ENCODE measurements at regions not wholly inside any gene's neighbourhood (a gene's known extent, or its start where the extent isn't known, plus 50 kb on each side); places are given as distances from the start of the nearest gene placed in this dataset.

GRCh38 chrX:109312757-109313156 lies 169.1 kb downstream of the GUCY2F start:
- Mint-ChIP-seq H3K27ac (no peak overlapping the region), H3K4me1 (no peaks in the 10 kb centered on the region), H3K27me3 (no peaks in the 10 kb centered on the region), H3K36me3 (no peaks in the 10 kb centered on the region), H3K9me3 (peaks cover 0 to 5% (median 0%) of the 10 kb centered on the region in 9 donors), H3K4me3 (no peak overlapping the region)
- ATAC-seq (no peak), DNase-seq (no peak)
- POLR2A ChIA-PET = no interaction called here

GRCh38 chrX:109310031-109310430 lies 171.9 kb downstream of the GUCY2F start:
- H3K27me3 Mint-ChIP-seq = no peaks in the 10 kb centered on the region
- ATAC-seq (no peak), DNase-seq (no peak)
- no peaks in the 10 kb centered on the region for H3K4me1 Mint-ChIP-seq
- no peak overlapping the region for H3K4me3 Mint-ChIP-seq
- no peaks in the 10 kb centered on the region for H3K9me3 Mint-ChIP-seq
- no peaks in the 10 kb centered on the region for H3K36me3 Mint-ChIP-seq
- no peak overlapping the region for H3K27ac Mint-ChIP-seq
- POLR2A ChIA-PET = no interaction called here

- peaks cover 0 to 3% (median 0%) of the 10 kb centered on the region in 9 donors for H3K9me3 Mint-ChIP-seq
- H3K4me1 Mint-ChIP-seq = no peaks in the 10 kb centered on the region
- ATAC-seq (no peak), DNase-seq (no peak)
- no peaks in the 10 kb centered on the region for H3K27me3 Mint-ChIP-seq
- H3K36me3 Mint-ChIP-seq = no peaks in the 10 kb centered on the region
- POLR2A ChIA-PET = no interaction called here
- H3K27ac Mint-ChIP-seq = no peak overlapping the region
- no peak overlapping the region for H3K4me3 Mint-ChIP-seq
Measured at GRCh38 chrX:109301177-109301576, 180.7 kb downstream of the GUCY2F start.

GRCh38 chrX:109300415-109300814 lies 181.5 kb downstream of the GUCY2F start:
- Mint-ChIP-seq H3K36me3 (no peaks in the 10 kb centered on the region), H3K27ac (no peak overlapping the region)
- POLR2A ChIA-PET = no interaction called here

GRCh38 chrX:109299091-109299490 lies 182.8 kb downstream of the GUCY2F start:
- Mint-ChIP-seq H3K4me3 (no peak overlapping the region), H3K27ac (no peak overlapping the region), H3K36me3 (no peaks in the 10 kb centered on the region), H3K9me3 (peaks cover 0 to 2% (median 0%) of the 10 kb centered on the region in 9 donors), H3K27me3 (no peaks in the 10 kb centered on the region), H3K4me1 (no peaks in the 10 kb centered on the region)
- POLR2A ChIA-PET = no interaction called here
- ATAC-seq (no peak), DNase-seq (no peak)

More at GRCh38 chrX:109300415-109300814, 181.5 kb downstream of the GUCY2F start:
- ATAC-seq (no peak), DNase-seq (no peak)
- Mint-ChIP-seq H3K27me3 (no peaks in the 10 kb centered on the region), H3K9me3 (peaks cover 0 to 3% (median 0%) of the 10 kb centered on the region in 9 donors), H3K4me1 (no peaks in the 10 kb centered on the region), H3K4me3 (no peak overlapping the region)

- POLR2A ChIA-PET = no interaction called here
- peaks cover 0 to 2% (median 0%) of the 10 kb centered on the region in 9 donors for H3K9me3 Mint-ChIP-seq
- ATAC-seq (no peak), DNase-seq (no peak)
- H3K27me3 Mint-ChIP-seq = no peaks in the 10 kb centered on the region
- no peaks in the 10 kb centered on the region for H3K36me3 Mint-ChIP-seq
- H3K4me1 Mint-ChIP-seq = no peaks in the 10 kb centered on the region
- no peak overlapping the region for H3K27ac Mint-ChIP-seq
- no peak overlapping the region for H3K4me3 Mint-ChIP-seq
Measured at GRCh38 chrX:109294097-109294814, 187.6 kb downstream of the GUCY2F start.

- peaks cover 0 to 3% (median 0%) of the 10 kb centered on the region in 9 donors for H3K9me3 Mint-ChIP-seq
- no peak overlapping the region for H3K27ac Mint-ChIP-seq
- H3K4me3 Mint-ChIP-seq = no peak overlapping the region
- H3K27me3 Mint-ChIP-seq = peaks cover 0 to 1% (median 0%) of the 10 kb centered on the region in 5 donors
- ATAC-seq (no peak), DNase-seq (no peak)
- POLR2A ChIA-PET = no interaction called here
- no peaks in the 10 kb centered on the region for H3K4me1 Mint-ChIP-seq
- H3K36me3 Mint-ChIP-seq = no peaks in the 10 kb centered on the region
Measured at GRCh38 chrX:109283870-109284269, 198.0 kb downstream of the GUCY2F start.

- Mint-ChIP-seq H3K36me3 (no peaks in the 10 kb centered on the region), H3K4me1 (no peaks in the 10 kb centered on the region), H3K27me3 (peaks cover 0 to 1% (median 0%) of the 10 kb centered on the region in 5 donors), H3K27ac (no peak overlapping the region), H3K9me3 (peaks cover 0 to 4% (median 0%) of the 10 kb centered on the region in 9 donors), H3K4me3 (no peak overlapping the region)
- no peak for ATAC-seq
- DNase-seq = no peak
- POLR2A ChIA-PET = no interaction called here
Measured at GRCh38 chrX:109281483-109282275, 200.2 kb downstream of the GUCY2F start.

GRCh38 chrX:109274806-109275205 lies 207.1 kb downstream of the GUCY2F start:
- Mint-ChIP-seq H3K27ac (no peak overlapping the region), H3K4me1 (no peaks in the 10 kb centered on the region), H3K36me3 (no peaks in the 10 kb centered on the region), H3K9me3 (peaks cover 0 to 6% (median 0%) of the 10 kb centered on the region in 9 donors), H3K4me3 (no peak overlapping the region), H3K27me3 (no peaks in the 10 kb centered on the region)
- DNase-seq = no peak
- ATAC-seq = no peak
- POLR2A ChIA-PET = no interaction called here

GRCh38 chrX:109270580-109271484 lies 211.1 kb downstream of the GUCY2F start:
- peaks cover 0 to 8% (median 0%) of the 10 kb centered on the region in 9 donors for H3K9me3 Mint-ChIP-seq
- POLR2A ChIA-PET = no interaction called here
- no peak for DNase-seq

GRCh38 chrX:109268340-109268739 lies 213.5 kb downstream of the GUCY2F start:
- H3K27ac Mint-ChIP-seq = no peak overlapping the region
- POLR2A ChIA-PET = no interaction called here
- H3K4me1 Mint-ChIP-seq = no peaks in the 10 kb centered on the region
- no peaks in the 10 kb centered on the region for H3K36me3 Mint-ChIP-seq
- H3K27me3 Mint-ChIP-seq = no peaks in the 10 kb centered on the region
- ATAC-seq = no peak
- no peak overlapping the region for H3K4me3 Mint-ChIP-seq
- DNase-seq = no peak
- H3K9me3 Mint-ChIP-seq = peaks cover 0 to 9% (median 4%) of the 10 kb centered on the region in 9 donors

More at GRCh38 chrX:109270580-109271484, 211.1 kb downstream of the GUCY2F start:
- H3K27me3 Mint-ChIP-seq = no peaks in the 10 kb centered on the region
- H3K27ac Mint-ChIP-seq = no peak overlapping the region
- no peaks in the 10 kb centered on the region for H3K36me3 Mint-ChIP-seq
- H3K4me1 Mint-ChIP-seq = no peaks in the 10 kb centered on the region
- ATAC-seq = no peak
- no peak overlapping the region for H3K4me3 Mint-ChIP-seq

- POLR2A ChIA-PET = no interaction called here
- H3K4me1 Mint-ChIP-seq = no peaks in the 10 kb centered on the region
- H3K4me3 Mint-ChIP-seq = no peak overlapping the region
- no peaks in the 10 kb centered on the region for H3K36me3 Mint-ChIP-seq
- no peak for ATAC-seq
- H3K9me3 Mint-ChIP-seq = peaks cover 0 to 24% (median 6%) of the 10 kb centered on the region in 9 donors
- H3K27ac Mint-ChIP-seq = no peak overlapping the region
- no peak for DNase-seq
- no peaks in the 10 kb centered on the region for H3K27me3 Mint-ChIP-seq
Measured at GRCh38 chrX:109266034-109266433, 215.9 kb downstream of the GUCY2F start.

GRCh38 chrX:109264878-109265277 lies 217.0 kb downstream of the GUCY2F start:
- no peak for ATAC-seq
- Mint-ChIP-seq H3K4me3 (no peak overlapping the region), H3K36me3 (no peaks in the 10 kb centered on the region), H3K27me3 (no peaks in the 10 kb centered on the region), H3K9me3 (peaks cover 0 to 18% (median 5%) of the 10 kb centered on the region in 9 donors), H3K27ac (no peak overlapping the region), H3K4me1 (no peaks in the 10 kb centered on the region)
- POLR2A ChIA-PET = no interaction called here
- DNase-seq = no peak

All from naive thymus-derived CD8-positive, alpha-beta T cell (primary cell).